CD14-positive monocyte (primary cell): ENCODE measurements at regions not wholly inside any gene's neighbourhood (a gene's known extent, or its start where the extent isn't known, plus 50 kb on each side); places are given as distances from the start of the nearest gene placed in this dataset.

Experiments
- DNase-seq, 3 donors: peaks; one replicate each; pipeline ENCODE4 v3.0.0-alpha.2; 2011 to 2022
- H2AFZ ChIP-seq: 2 replicates; pipeline ENCODE4 v1.6.0; 2012; ENCODE audit warnings: mild to moderate bottlenecking, low read depth, low read length, inconsistent platforms; ENCODE audit not compliant: insufficient read depth, poor library complexity, severe bottlenecking
- H3K27ac ChIP-seq, 2 donors: 1 replicate in 1 of 2; 2 replicates in 1 of 2; pipeline ENCODE4 v1.5.1; 2012 to 2013; ENCODE audit warnings: low read length in 2 of 2, control low read depth in 1 of 2, inconsistent platforms in 1 of 2, low read depth in 1 of 2, mild to moderate bottlenecking in 1 of 2
- H3K27me3 ChIP-seq, 2 donors: one replicate each; pipeline versions ENCODE4 v1.6.0 to v1.6.1; 2011 to 2013; ENCODE audit warnings: low read length in 2 of 2; ENCODE audit not compliant: control insufficient read depth in 2 of 2, insufficient read depth in 2 of 2
- H3K36me3 ChIP-seq, 2 donors: replicated peaks in 1 of 2; 1 replicate in 1 of 2; 2 replicates in 1 of 2; pipeline versions ENCODE4 v1.5.1 to v1.6.1; 2012 to 2013; ENCODE audit warnings: low read length in 2 of 2, control low read depth in 1 of 2, inconsistent platforms in 1 of 2, mild to moderate bottlenecking in 1 of 2; ENCODE audit not compliant: insufficient read depth in 2 of 2, control insufficient read depth in 1 of 2
- H3K4me1 ChIP-seq, 2 donors: 1 replicate in 1 of 2; 2 replicates in 1 of 2; pipeline versions ENCODE4 v1.5.1 to v1.6.1; 2012 to 2013; ENCODE audit warnings: low read length in 2 of 2, control low read depth in 1 of 2, inconsistent platforms in 1 of 2, mild to moderate bottlenecking in 1 of 2, moderate library complexity in 1 of 2; ENCODE audit not compliant: insufficient read depth in 2 of 2, control insufficient read depth in 1 of 2
- H3K4me2 ChIP-seq: replicated peaks from 2 replicates; pipeline ENCODE3; 2012; ENCODE audit warnings: low read length, moderate library complexity, mild to moderate bottlenecking; ENCODE audit not compliant: poor library complexity, severe bottlenecking; ENCODE audit errors: extremely low read depth
- H3K4me3 ChIP-seq, 3 experiments: fragments of 200-600 bp in 1 of 3; sonication (generic) in 1 of 3; replicated peaks in 1 of 3; 1 replicate in 2 of 3; 2 replicates in 1 of 3; pipeline ENCODE4 v1.5.1; 2011 to 2013; ENCODE audit warnings: low read length in 3 of 3, mild to moderate bottlenecking in 3 of 3, control low read depth in 2 of 3, low read depth in 2 of 3, inconsistent platforms in 1 of 3, moderate library complexity in 1 of 3
- H3K79me2 ChIP-seq: 2 replicates; pipeline ENCODE4 v1.6.0; 2012; ENCODE audit warnings: mild to moderate bottlenecking, control low read depth, inconsistent platforms, low read length, moderate library complexity; ENCODE audit not compliant: insufficient read depth
- H3K9ac ChIP-seq: 2 replicates; pipeline ENCODE4 v1.6.0; 2017; ENCODE audit warnings: low read length, mild to moderate bottlenecking; ENCODE audit not compliant: insufficient read depth, poor library complexity, severe bottlenecking
- H3K9me3 ChIP-seq, 2 donors: replicated peaks in 1 of 2; 1 replicate in 1 of 2; 2 replicates in 1 of 2; pipeline versions ENCODE4 v1.5.1 to v1.6.1; 2012 to 2013; ENCODE audit warnings: low read length in 2 of 2, control low read depth in 1 of 2; ENCODE audit not compliant: control insufficient read depth in 1 of 2, insufficient read depth in 1 of 2
- H4K20me1 ChIP-seq: 2 replicates; pipeline ENCODE4 v1.6.0; 2012; ENCODE audit warnings: mild to moderate bottlenecking, low read length, control low read depth, moderate library complexity; ENCODE audit not compliant: insufficient read depth
- H3K27ac Mint-ChIP-seq, 7 donors: one replicate each; pipeline ENCODE4 v1.8.0; 2020; ENCODE audit warnings: mild to moderate bottlenecking in 7 of 7, mixed read lengths in 7 of 7, moderate library complexity in 6 of 7, inconsistent platforms in 2 of 7
- H3K27me3 Mint-ChIP-seq, 3 donors: one replicate each; pipeline ENCODE4 v1.8.0; 2021 to 2022; ENCODE audit warnings: low read depth in 3 of 3, mild to moderate bottlenecking in 3 of 3, mixed read lengths in 3 of 3, moderate library complexity in 3 of 3, inconsistent platforms in 1 of 3
- H3K36me3 Mint-ChIP-seq, 2 donors: one replicate each; pipeline ENCODE4 v1.8.0; 2020; ENCODE audit warnings: mixed read lengths in 2 of 2, inconsistent platforms in 1 of 2, mild to moderate bottlenecking in 1 of 2
- H3K4me1 Mint-ChIP-seq: one replicate; pipeline ENCODE4 v1.8.0; 2020; ENCODE audit warnings: mild to moderate bottlenecking, mixed read lengths
- H3K4me3 Mint-ChIP-seq, 2 donors: one replicate each; pipeline ENCODE4 v1.8.0; 2020; ENCODE audit warnings: mild to moderate bottlenecking in 2 of 2, mixed read lengths in 2 of 2, moderate library complexity in 1 of 2
- H3K9me3 Mint-ChIP-seq, 7 donors: one replicate each; pipeline ENCODE4 v1.8.0; 2020 to 2022; ENCODE audit warnings: mixed read lengths in 7 of 7, mild to moderate bottlenecking in 6 of 7, moderate library complexity in 6 of 7, inconsistent platforms in 2 of 7
- WGBS: methylation state at CpG from one replicate; pipeline ENCODE4 v1.1.5; 2013; ENCODE audit warnings: missing lambda C conversion rate; ENCODE audit not compliant: insufficient coverage; 5-methylcytosine and 5-hydroxymethylcytosine counted together
- intact Hi-C, 2 donors: fragments of 100-400 bp; cut with micrococcal nuclease; formaldehyde crosslinking; loops; one replicate each; pipeline versions ENCODE4 v1.15.0 to v1.15.1; 2023
- TF ChIP-seq, protein P1 (sequence below): fragments of 200-600 bp; IDR thresholded peaks from one replicate; pipeline ENCODE4 v1.8.0; 2022; ENCODE audit warnings: antibody characterized with exemption, mild to moderate bottlenecking

DNA sequence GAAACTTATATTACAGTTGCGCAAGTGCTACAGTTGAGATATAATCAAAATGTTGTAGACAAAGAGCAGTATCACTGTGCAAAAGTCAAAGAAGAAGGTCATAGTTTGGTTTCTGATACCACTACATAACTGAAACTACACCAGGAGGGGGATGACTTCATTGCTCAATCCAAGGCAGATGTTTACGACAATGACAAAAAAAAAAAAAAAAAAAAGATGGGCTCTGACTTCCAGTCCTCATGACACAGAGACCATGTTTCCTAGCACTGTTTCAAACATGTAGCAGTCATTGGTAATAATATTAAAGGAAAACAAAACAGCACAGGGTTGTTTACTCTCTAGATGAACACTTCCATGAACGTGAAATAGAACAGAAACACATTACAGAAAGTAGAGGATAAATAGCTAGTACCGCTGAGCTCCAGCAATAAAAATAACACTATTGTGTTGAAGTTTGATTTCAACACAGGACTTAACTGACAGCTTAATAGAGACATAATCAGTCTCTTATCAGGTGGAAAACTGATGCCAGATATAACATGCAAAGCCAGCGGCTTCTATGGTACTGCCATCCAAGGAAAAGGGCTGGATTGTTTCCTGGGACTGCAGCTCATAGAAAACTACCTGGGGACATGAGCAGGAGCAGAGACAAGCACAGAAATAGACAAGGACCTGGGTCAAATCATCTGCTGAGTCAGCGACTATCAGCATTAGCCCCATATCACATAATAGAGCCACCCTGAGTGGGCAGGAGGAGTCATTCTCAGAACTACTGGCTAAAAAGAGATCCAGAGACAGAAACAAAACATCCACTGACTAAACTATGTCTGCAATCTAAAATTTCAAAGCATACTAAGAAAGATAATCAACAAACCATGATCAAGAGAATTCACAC, 463.6 kb upstream of the SOX9 start:
- TF ChIP-seq, protein P1, sequence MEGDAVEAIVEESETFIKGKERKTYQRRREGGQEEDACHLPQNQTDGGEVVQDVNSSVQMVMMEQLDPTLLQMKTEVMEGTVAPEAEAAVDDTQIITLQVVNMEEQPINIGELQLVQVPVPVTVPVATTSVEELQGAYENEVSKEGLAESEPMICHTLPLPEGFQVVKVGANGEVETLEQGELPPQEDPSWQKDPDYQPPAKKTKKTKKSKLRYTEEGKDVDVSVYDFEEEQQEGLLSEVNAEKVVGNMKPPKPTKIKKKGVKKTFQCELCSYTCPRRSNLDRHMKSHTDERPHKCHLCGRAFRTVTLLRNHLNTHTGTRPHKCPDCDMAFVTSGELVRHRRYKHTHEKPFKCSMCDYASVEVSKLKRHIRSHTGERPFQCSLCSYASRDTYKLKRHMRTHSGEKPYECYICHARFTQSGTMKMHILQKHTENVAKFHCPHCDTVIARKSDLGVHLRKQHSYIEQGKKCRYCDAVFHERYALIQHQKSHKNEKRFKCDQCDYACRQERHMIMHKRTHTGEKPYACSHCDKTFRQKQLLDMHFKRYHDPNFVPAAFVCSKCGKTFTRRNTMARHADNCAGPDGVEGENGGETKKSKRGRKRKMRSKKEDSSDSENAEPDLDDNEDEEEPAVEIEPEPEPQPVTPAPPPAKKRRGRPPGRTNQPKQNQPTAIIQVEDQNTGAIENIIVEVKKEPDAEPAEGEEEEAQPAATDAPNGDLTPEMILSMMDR, result no peak
- Histone ChIP-seq H3K9me3 (peaks cover 0 to 7% of the 10 kb centered on the region in 2 donors), H3K4me1 (no peaks in the 10 kb centered on the region), H3K36me3 (no peaks in the 10 kb centered on the region), H3K4me2 (no peak overlapping the region), H4K20me1 (no peaks in the 10 kb centered on the region), H3K27me3 (no peaks in the 10 kb centered on the region), H3K4me3 (no peak overlapping the region), H2AFZ (no peak overlapping the region), H3K27ac (no peak overlapping the region), H3K79me2 (no peaks in the 10 kb centered on the region), H3K9ac (no peak overlapping the region)
- Mint-ChIP-seq H3K36me3 (no peaks in the 10 kb centered on the region), H3K9me3 (peaks cover 2 to 26% (median 8%) of the 10 kb centered on the region in 7 donors), H3K4me3 (no peak overlapping the region), H3K27ac (no peak overlapping the region), H3K4me1 (no peaks in the 10 kb centered on the region), H3K27me3 (no peaks in the 10 kb centered on the region)
- intact Hi-C loops, result no loop called here
- WGBS, result 100% methylated on average over 2 of the region's 6 CpGs
- no peak for DNase-seq

DNA sequence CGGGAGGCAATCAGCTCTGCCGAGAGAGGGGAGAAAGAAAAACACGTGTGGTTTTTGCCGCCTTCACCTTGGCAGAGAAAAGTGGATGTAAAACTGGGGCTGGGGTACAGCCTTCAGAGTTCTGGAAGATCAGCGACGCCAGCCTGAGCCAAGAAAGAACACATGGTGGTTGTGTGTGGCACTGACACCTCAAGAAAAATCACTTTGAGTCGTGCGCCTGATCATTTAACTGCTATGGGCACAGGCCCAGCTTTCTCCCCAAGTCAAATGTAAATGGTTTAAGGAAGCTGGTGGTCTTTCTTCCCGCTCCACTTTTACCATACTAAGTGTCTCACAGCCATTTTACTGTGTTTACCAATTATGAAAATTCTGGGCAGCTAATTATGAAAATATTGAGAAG, 461.8 kb upstream of the SOX9 start:
- Histone ChIP-seq H3K9ac (no peak overlapping the region), H3K4me2 (no peak overlapping the region), H3K27ac (no peak overlapping the region), H3K4me3 (no peak overlapping the region), H3K27me3 (no peaks in the 10 kb centered on the region), H3K4me1 (no peaks in the 10 kb centered on the region), H2AFZ (no peak overlapping the region), H3K9me3 (peaks cover 0 to under 1% of the 10 kb centered on the region in 2 donors), H4K20me1 (no peaks in the 10 kb centered on the region), H3K36me3 (no peaks in the 10 kb centered on the region), H3K79me2 (no peaks in the 10 kb centered on the region)
- H3K4me1 Mint-ChIP-seq, result no peaks in the 10 kb centered on the region
- no peak overlapping the region for H3K4me3 Mint-ChIP-seq
- H3K9me3 Mint-ChIP-seq, result peaks cover 1 to 22% (median 5%) of the 10 kb centered on the region in 7 donors
- TF ChIP-seq, protein P1, result no peak
- H3K36me3 Mint-ChIP-seq, result no peaks in the 10 kb centered on the region
- no peak for DNase-seq
- peak overlapping the region in 1 of 7 donors; percentile 27 for H3K27ac Mint-ChIP-seq
- intact Hi-C loops, result no loop called here
- H3K27me3 Mint-ChIP-seq, result no peaks in the 10 kb centered on the region
- 92% methylated on average over 6 of the region's 9 CpGs for WGBS
